PC-3 (cell line): ENCODE measurements at regions not wholly inside any gene's neighbourhood (a gene's known extent, or its start where the extent isn't known, plus 50 kb on each side); places are given as distances from the start of the nearest gene placed in this dataset.

Experiments
- CTCF ChIP-seq: fragments of 300-600 bp; sonication (generic); conservative IDR thresholded peaks from 2 replicates; pipeline ENCODE4 v1.5.1; 2017; ENCODE audit warnings: antibody characterized with exemption, low read depth, mild to moderate bottlenecking, low read length
- EZH2 ChIP-seq: fragments of 300-600 bp; sonication (generic); IDR thresholded peaks from one replicate; pipeline ENCODE4 v1.6.1; 2017; ENCODE audit warnings: antibody characterized with exemption, mild to moderate bottlenecking, low read length; ENCODE audit not compliant: unreplicated experiment

GRCh38 chr6:61203966-61204496, 1082.0 kb downstream of the KHDRBS2 start:
- no peak for TF ChIP-seq CTCF
- no peak for TF ChIP-seq EZH2
